Activated B cell treated with CpG ODN at 0.5 μM for 24 hours (primary cell): ENCODE measurements at regions not wholly inside any gene's neighbourhood (a gene's known extent, or its start where the extent isn't known, plus 50 kb on each side); places are given as distances from the start of the nearest gene placed in this dataset.

Experiments
- ATAC-seq: fragments of 200-7000 bp; cut with Tn5 transposase; one replicate; pipeline ENCODE4 v1.10.0; 2021; ENCODE audit warnings: low read depth, mild to moderate bottlenecking, moderate library complexity
- CTCF ChIA-PET: fragments of 350-600 bp; sonication (Branson Sonifier 250); formaldehyde crosslinking; loops from one replicate; lab custom pipeline; 2021; ENCODE audit warnings: antibody characterized with exemption; lab: Charles Lee
- POLR2A ChIA-PET: fragments of 350-600 bp; sonication (Branson Sonifier 250); formaldehyde crosslinking; loops from one replicate; lab custom pipeline; 2021; ENCODE audit warnings: antibody characterized with exemption; lab: Charles Lee
- DNase-seq: peaks from one replicate; pipeline ENCODE4 v3.0.0; 2022
- H3K27ac Mint-ChIP-seq: one replicate; pipeline ENCODE4 v1.8.0; 2020; ENCODE audit warnings: mixed read lengths
- H3K27me3 Mint-ChIP-seq: one replicate; pipeline ENCODE4 v1.8.0; 2021; ENCODE audit warnings: mixed read lengths
- H3K36me3 Mint-ChIP-seq: one replicate; pipeline ENCODE4 v1.8.0; 2021; ENCODE audit warnings: low read depth, mixed read lengths
- H3K4me1 Mint-ChIP-seq: one replicate; pipeline ENCODE4 v1.8.0; 2021; ENCODE audit warnings: mixed read lengths
- H3K4me3 Mint-ChIP-seq: one replicate; pipeline ENCODE4 v1.8.0; 2020; ENCODE audit warnings: mild to moderate bottlenecking, mixed read lengths
- H3K9me3 Mint-ChIP-seq: one replicate; pipeline ENCODE4 v1.8.0; 2020; ENCODE audit warnings: mixed read lengths
- intact Hi-C: fragments of 100-400 bp; cut with micrococcal nuclease; formaldehyde crosslinking; loops from one replicate; pipeline ENCODE4 v1.15.1; 2024
- TF ChIP-seq, protein P1 (sequence below): fragments of 200-600 bp; IDR thresholded peaks from one replicate; pipeline ENCODE4 v1.8.0; 2022; ENCODE audit warnings: antibody characterized with exemption, mild to moderate bottlenecking

DNA sequence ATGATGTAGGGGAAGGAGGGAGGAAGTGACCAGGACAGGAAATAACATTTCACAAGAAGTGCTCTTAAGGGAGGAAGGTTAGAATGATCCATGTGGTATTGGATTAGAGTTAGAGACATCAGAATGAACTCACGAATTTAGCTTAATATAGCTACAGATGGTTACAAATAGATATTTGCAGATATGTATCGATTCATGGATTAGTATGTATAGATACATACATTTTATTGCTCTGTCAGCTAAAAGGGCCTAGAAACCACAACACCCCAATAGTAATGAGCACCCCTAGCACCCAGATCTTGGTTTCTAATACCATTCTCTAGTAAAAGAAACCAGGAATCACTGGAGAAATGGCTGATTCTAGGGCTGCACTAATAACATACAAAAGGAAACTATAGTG is 59.6 kb upstream of the LTBP1 start:
- no peaks in the 10 kb centered on the region for H3K36me3 Mint-ChIP-seq
- DNase-seq (no peak), ATAC-seq (no peak)
- no peaks in the 10 kb centered on the region for H3K9me3 Mint-ChIP-seq
- intact Hi-C loops = no loop called here
- no peak overlapping the region for H3K4me3 Mint-ChIP-seq
- ChIA-PET POLR2A (no interaction called here), CTCF (no interaction called here)
- H3K27me3 Mint-ChIP-seq = peaks cover 4% of the 10 kb centered on the region
- H3K27ac Mint-ChIP-seq = no peak overlapping the region
- no peaks in the 10 kb centered on the region for H3K4me1 Mint-ChIP-seq
- TF ChIP-seq, protein P1, sequence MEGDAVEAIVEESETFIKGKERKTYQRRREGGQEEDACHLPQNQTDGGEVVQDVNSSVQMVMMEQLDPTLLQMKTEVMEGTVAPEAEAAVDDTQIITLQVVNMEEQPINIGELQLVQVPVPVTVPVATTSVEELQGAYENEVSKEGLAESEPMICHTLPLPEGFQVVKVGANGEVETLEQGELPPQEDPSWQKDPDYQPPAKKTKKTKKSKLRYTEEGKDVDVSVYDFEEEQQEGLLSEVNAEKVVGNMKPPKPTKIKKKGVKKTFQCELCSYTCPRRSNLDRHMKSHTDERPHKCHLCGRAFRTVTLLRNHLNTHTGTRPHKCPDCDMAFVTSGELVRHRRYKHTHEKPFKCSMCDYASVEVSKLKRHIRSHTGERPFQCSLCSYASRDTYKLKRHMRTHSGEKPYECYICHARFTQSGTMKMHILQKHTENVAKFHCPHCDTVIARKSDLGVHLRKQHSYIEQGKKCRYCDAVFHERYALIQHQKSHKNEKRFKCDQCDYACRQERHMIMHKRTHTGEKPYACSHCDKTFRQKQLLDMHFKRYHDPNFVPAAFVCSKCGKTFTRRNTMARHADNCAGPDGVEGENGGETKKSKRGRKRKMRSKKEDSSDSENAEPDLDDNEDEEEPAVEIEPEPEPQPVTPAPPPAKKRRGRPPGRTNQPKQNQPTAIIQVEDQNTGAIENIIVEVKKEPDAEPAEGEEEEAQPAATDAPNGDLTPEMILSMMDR = no peak

DNA sequence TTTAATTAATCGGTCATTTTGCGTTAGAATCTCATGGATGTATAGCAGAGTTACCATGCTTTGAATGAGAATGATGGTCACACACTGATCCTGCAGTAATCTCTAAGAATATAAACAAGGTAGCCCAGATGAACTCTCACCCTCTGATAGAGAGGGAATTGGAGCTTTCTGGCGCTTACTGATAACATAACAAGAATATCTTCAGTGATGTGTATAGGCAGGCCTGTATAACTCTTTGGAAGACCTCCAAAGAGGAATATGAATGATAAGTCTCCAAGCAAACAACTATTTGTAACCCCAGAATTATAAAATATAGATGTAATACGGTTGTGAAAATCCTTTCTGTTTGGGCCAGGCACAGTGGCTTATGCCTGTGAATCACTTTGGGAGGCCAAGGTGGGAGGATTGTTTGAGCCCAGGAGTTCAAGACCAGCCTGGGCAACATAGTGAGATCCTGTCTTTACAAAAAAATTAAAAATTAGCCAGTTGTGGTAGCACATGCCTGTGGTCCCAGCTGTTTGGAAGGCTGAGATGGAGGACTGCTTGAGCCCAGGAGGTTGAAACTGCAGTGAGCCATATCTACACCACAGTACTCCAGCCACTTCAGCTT is 52.5 kb upstream of the LTBP1 start:
- intact Hi-C loops = no loop called here

DNA sequence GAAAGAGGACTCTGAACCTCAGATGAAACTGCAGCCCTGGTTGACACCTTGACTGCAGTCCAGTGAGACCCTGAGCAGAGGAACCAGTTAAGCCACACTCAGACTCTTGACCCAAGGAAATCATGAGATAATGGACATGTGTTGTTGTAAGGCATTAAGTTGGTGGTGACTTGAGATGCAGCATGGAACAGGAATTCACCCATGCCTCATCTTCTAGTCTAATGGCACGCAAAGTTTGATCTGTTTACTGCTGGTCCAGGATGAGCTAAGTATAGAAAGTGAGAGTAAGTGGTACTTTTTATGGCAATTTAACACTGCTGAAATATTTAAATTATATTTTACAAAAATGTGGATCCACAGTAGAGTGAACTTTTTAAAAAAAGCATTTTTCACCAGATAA is 51.3 kb upstream of the LTBP1 start:
- H3K4me3 Mint-ChIP-seq = no peak overlapping the region

More for the DNA sequence above, 52.5 kb upstream of the LTBP1 start:
- TF ChIP-seq, protein P1 = no peak
- Mint-ChIP-seq H3K27me3 (peaks cover 15% of the 10 kb centered on the region), H3K4me3 (no peak overlapping the region), H3K9me3 (peaks cover 5% of the 10 kb centered on the region), H3K36me3 (no peaks in the 10 kb centered on the region), H3K4me1 (no peaks in the 10 kb centered on the region), H3K27ac (no peak overlapping the region)
- CTCF ChIA-PET = no interaction called here
- ATAC-seq = no peak
- POLR2A ChIA-PET = no interaction called here
- no peak for DNase-seq

More for the DNA sequence above, 51.3 kb upstream of the LTBP1 start:
- ChIA-PET CTCF (no interaction called here), POLR2A (no interaction called here)
- Mint-ChIP-seq H3K9me3 (peaks cover 5% of the 10 kb centered on the region), H3K27me3 (peaks cover 15% of the 10 kb centered on the region), H3K4me1 (no peaks in the 10 kb centered on the region), H3K27ac (no peak overlapping the region), H3K36me3 (no peaks in the 10 kb centered on the region)
- intact Hi-C loops = no loop called here
- no peak for DNase-seq
- no peak for ATAC-seq
- TF ChIP-seq, protein P1 = no peak
